ENCODE measurements at regions not wholly inside any gene's neighbourhood (a gene's known extent, or its start where the extent isn't known, plus 50 kb on each side); places are given as distances from the start of the nearest gene placed in this dataset.

- H4K91ac ChIP-seq (replicated peaks; ENCODE audit: insufficient read length, low read length) = no peak overlapping the region
- no peaks in the 10 kb centered on the region for H3K79me2 ChIP-seq (ENCODE audit: control insufficient read depth in 1 of 2, insufficient read depth in 2 of 2, low read length in 2 of 2)
- ChIA-PET POLR2A (ENCODE audit: partially characterized antibody) (no interaction called here), CTCF (ENCODE audit: partially characterized antibody) (interaction anchor here (0.7 kb wide), 2 partner anchors 211 to 1177 kb away, joined by 3 read pairs; no protein-coding TSS in a partner anchor)
- no peak overlapping the region for H4K8ac ChIP-seq (ENCODE audit: extremely low read depth, insufficient read depth, low read length)
- FAIRE-seq (no peak), DNase-seq (ENCODE audit: low read depth in 1 of 2, low spot score in 2 of 2) (no peak)
- no peak overlapping the region for H3K18ac ChIP-seq (ENCODE audit: extremely low read depth, low read length)
- H3K23me2 ChIP-seq (ENCODE audit: low read depth, low read length) = no peaks in the 10 kb centered on the region
- H2BK12ac ChIP-seq (ENCODE audit: low read depth, low read length) = no peak overlapping the region
- no peaks in the 10 kb centered on the region for H4K20me1 ChIP-seq (replicated peaks in 1 of 2; ENCODE audit: control insufficient read depth in 1 of 2, insufficient read depth in 2 of 2, low read length in 2 of 2)
- no peak overlapping the region for H3K4me2 ChIP-seq (ENCODE audit: insufficient read depth in 1 of 2, low read depth in 2 of 2, low read length in 2 of 2)
- H2BK15ac ChIP-seq (ENCODE audit: low read length) = no peak overlapping the region
- H4K5ac ChIP-seq (ENCODE audit: insufficient read length, low read depth, low read length) = no peak overlapping the region
- no peaks in the 10 kb centered on the region; a peak in 1 of 8 replicates for H3K36me3 ChIP-seq (ENCODE audit: control insufficient read depth in 2 of 4, insufficient read depth in 4 of 4, low read length in 3 of 4)
- no peak overlapping the region for H3K4ac ChIP-seq (replicated peaks; ENCODE audit: insufficient read length, low read depth, low read length)
- H2AFZ ChIP-seq (ENCODE audit: low read length) = no peak overlapping the region
- WGBS, 2 experiments (ENCODE audit: extremely low coverage in 1 of 2, insufficient coverage in 1 of 2, insufficient read length in 1 of 2, insufficient replicate concordance in 2 of 2, low coverage in 1 of 2, low lambda C conversion rate in 2 of 2, missing lambda C conversion rate in 1 of 2) = 94% methylated on average over 1 of the region's 1 CpG; no CpG with 5 or more reads in 1 of the 2 experiments
- no peaks in the 10 kb centered on the region for H3K79me1 ChIP-seq (ENCODE audit: low read depth, low read length)
- no peak overlapping the region for H2BK20ac ChIP-seq (ENCODE audit: low read length)
- TF ChIP-seq RAD21 (IDR thresholded peaks at IDR 0.05 in 1 of 2, conservative IDR thresholded peaks at IDR 0.05 in 1 of 2; ENCODE audit: low read depth in 2 of 2, low read length in 2 of 2) (no peak), FOSL1 (IDR thresholded peaks at IDR 0.05; ENCODE audit: insufficient read depth, low read depth, low read length) (no peak), SIN3A (conservative IDR thresholded peaks at IDR 0.05 in 1 of 2, IDR thresholded peaks at IDR 0.05 in 1 of 2; ENCODE audit: low read depth in 1 of 2, low read length in 2 of 2) (no peak), BACH1 (IDR thresholded peaks at IDR 0.05; ENCODE audit: low read length) (no peak), KDM5A (IDR thresholded peaks at IDR 0.05; ENCODE audit: low read length) (no peak), NRF1 (IDR thresholded peaks at IDR 0.05; ENCODE audit: low read depth, low read length) (no peak), RFX5 (IDR thresholded peaks at IDR 0.05; ENCODE audit: borderline replicate concordance, low read depth, low read length) (no peak), CHD2 (IDR thresholded peaks at IDR 0.05; ENCODE audit: low read length) (no peak), CEBPB (IDR thresholded peaks at IDR 0.05; ENCODE audit: low read depth, low read length) (no peak), PHF8 (conservative IDR thresholded peaks at IDR 0.05; ENCODE audit: low read depth, low read length) (no peak)
- H3K27me3 ChIP-seq (replicated peaks in 1 of 4; ENCODE audit: control insufficient read depth in 3 of 4, extremely low read depth in 1 of 4, insufficient read depth in 3 of 4, low read length in 3 of 4) = no peaks in the 10 kb centered on the region
- peaks cover 14 to 20% of the 10 kb centered on the region in 2 experiments; a peak in 3 of 4 replicates for H3K9me3 ChIP-seq (ENCODE audit: insufficient read depth in 2 of 2, low read depth in 1 of 2, low read length in 1 of 2)
- H3K14ac ChIP-seq (ENCODE audit: insufficient read length) = no peak overlapping the region
- H2BK120ac ChIP-seq (replicated peaks; ENCODE audit: low read depth, low read length) = no peak overlapping the region
- no peak overlapping the region for H2AK5ac ChIP-seq (ENCODE audit: low read depth, low read length)
- H3K27ac ChIP-seq (ENCODE audit: low read depth, low read length) = no peak overlapping the region
- H2BK5ac ChIP-seq (ENCODE audit: low read depth, low read length) = no peak overlapping the region
- no peak overlapping the region for H3K23ac ChIP-seq (ENCODE audit: insufficient read length)
- H3K4me1 ChIP-seq (replicated peaks in 1 of 4; ENCODE audit: control insufficient read depth in 3 of 4, insufficient read depth in 4 of 4, low read length in 3 of 4) = no peaks in the 10 kb centered on the region
- H3K9ac ChIP-seq (replicated peaks in 1 of 4; ENCODE audit: extremely low read depth in 1 of 4, low read depth in 3 of 4, low read length in 3 of 4) = no peak overlapping the region
- H3K4me3 ChIP-seq (ENCODE audit: extremely low read depth in 1 of 4, insufficient read depth in 2 of 4, low read depth in 3 of 4, low read length in 4 of 4) = no peak overlapping the region
- H3K56ac ChIP-seq (replicated peaks; ENCODE audit: insufficient read length, low read depth, low read length) = no peak overlapping the region
These were observed 166.4 kb downstream of the SUCNR1 start for GRCh38 chr3:152039887-152040286.
